Thyroid gland (tissue), 4 donors: ENCODE measurements at regions not wholly inside any gene's neighbourhood (a gene's known extent, or its start where the extent isn't known, plus 50 kb on each side); places are given as distances from the start of the nearest gene placed in this dataset.

Source experiments
- DNase-seq, 2 donors: peaks; one replicate each; pipeline ENCODE4 v3.0.0-alpha.2; 2019
- H3K27ac ChIP-seq, 3 donors: fragments of 200-600 bp; sonication (generic); 1 replicate in 2 of 3; 2 replicates in 1 of 3; pipeline ENCODE4 v1.5.1; 2016 to 2019; ENCODE audit warnings: mild to moderate bottlenecking in 1 of 3, moderate library complexity in 1 of 3
- H3K27me3 ChIP-seq: fragments of 200-600 bp; sonication (generic); one replicate; pipeline ENCODE4 v1.5.1; 2019
- H3K36me3 ChIP-seq, 2 donors: fragments of 200-600 bp; sonication (generic); one replicate each; pipeline ENCODE4 v1.5.1; 2016 to 2019
- H3K4me1 ChIP-seq, 2 donors: fragments of 200-600 bp; sonication (generic); one replicate each; pipeline ENCODE4 v1.5.1; 2017 to 2019
- H3K4me3 ChIP-seq, 3 donors: fragments of 200-600 bp; sonication (generic); replicated peaks in 1 of 3; 1 replicate in 2 of 3; 2 replicates in 1 of 3; pipeline ENCODE4 v1.5.1; 2016; ENCODE audit warnings: mild to moderate bottlenecking in 1 of 3
- H3K9me3 ChIP-seq: fragments of 200-600 bp; sonication (generic); one replicate; pipeline ENCODE4 v1.5.1; 2017
- CTCF ChIP-seq, 6 experiments: fragments of 200-600 bp in 3 of 6; fragments of 450-650 bp in 3 of 6; sonication (generic) in 3 of 6; IDR thresholded peaks; one replicate each; pipeline ENCODE4 v1.5.1; 2016 to 2019; ENCODE audit warnings: antibody characterized with exemption in 6 of 6, mild to moderate bottlenecking in 2 of 6, inconsistent platforms in 1 of 6, moderate library complexity in 1 of 6
- POLR2A ChIP-seq, 2 donors: fragments of 450-650 bp; IDR thresholded peaks; one replicate each; pipeline ENCODE4 v1.6.1; 2017; ENCODE audit warnings: antibody characterized with exemption in 2 of 2, mild to moderate bottlenecking in 2 of 2, moderate library complexity in 1 of 2
- WGBS, 2 donors: methylation state at CpG; one replicate each; pipeline ENCODE4 v1.1.5; 2017; 5-methylcytosine and 5-hydroxymethylcytosine counted together
- intact Hi-C: fragments of 100-400 bp; cut with DNase I; formaldehyde crosslinking; loops from one replicate; pipeline ENCODE4 v1.15.1; 2023

- DNase-seq, result no peak
- no peaks in the 10 kb centered on the region for H3K27me3 ChIP-seq
- TF ChIP-seq POLR2A (IDR thresholded peaks at IDR 0.05) (no peak), CTCF (IDR thresholded peaks at IDR 0.05) (no peak)
- no peak overlapping the region for H3K27ac ChIP-seq
- WGBS, 2 donors, result 69 to 76% methylated on average over 6 of the region's 6 CpGs
- intact Hi-C loops, result no loop called here
- H3K4me3 ChIP-seq, result no peak overlapping the region
- H3K9me3 ChIP-seq, result no peaks in the 10 kb centered on the region
- no peaks in the 10 kb centered on the region for H3K36me3 ChIP-seq
- H3K4me1 ChIP-seq, result peaks cover 0 to 9% of the 10 kb centered on the region in 2 donors
Measured at GRCh38 chr5:58016358-58016757, 443.5 kb downstream of the PLK2 start.

- WGBS, 2 donors, result 87 to 89% methylated on average over 3 of the region's 3 CpGs
- intact Hi-C loops, result no loop called here
- Histone ChIP-seq H3K4me3 (no peak overlapping the region), H3K36me3 (no peaks in the 10 kb centered on the region), H3K4me1 (peaks cover 0 to 9% of the 10 kb centered on the region in 2 donors), H3K27ac (no peak overlapping the region), H3K27me3 (no peaks in the 10 kb centered on the region), H3K9me3 (no peaks in the 10 kb centered on the region)
- DNase-seq, result no peak
- TF ChIP-seq CTCF (IDR thresholded peaks at IDR 0.05) (no peak), POLR2A (IDR thresholded peaks at IDR 0.05) (no peak)
Measured at GRCh38 chr5:58015175-58015574, 444.7 kb downstream of the PLK2 start.

GRCh38 chr5:58013542-58014258 lies 446.2 kb downstream of the PLK2 start:
- Histone ChIP-seq H3K4me3 (no peak overlapping the region), H3K4me1 (no peaks in the 10 kb centered on the region), H3K27me3 (no peaks in the 10 kb centered on the region), H3K36me3 (no peaks in the 10 kb centered on the region), H3K9me3 (no peaks in the 10 kb centered on the region), H3K27ac (no peak overlapping the region)
- 83 to 86% methylated on average over 9 of the region's 9 CpGs for WGBS, 2 donors
- intact Hi-C loops, result no loop called here
- DNase-seq, result no peak
- TF ChIP-seq CTCF (IDR thresholded peaks at IDR 0.05) (no peak), POLR2A (IDR thresholded peaks at IDR 0.05) (no peak)

GRCh38 chr5:58012801-58013315 lies 447.0 kb downstream of the PLK2 start:
- Histone ChIP-seq H3K4me3 (no peak overlapping the region), H3K27ac (no peak overlapping the region), H3K36me3 (no peaks in the 10 kb centered on the region), H3K9me3 (no peaks in the 10 kb centered on the region), H3K27me3 (no peaks in the 10 kb centered on the region), H3K4me1 (no peaks in the 10 kb centered on the region)
- intact Hi-C loops, result no loop called here
- no peak for TF ChIP-seq CTCF (IDR thresholded peaks at IDR 0.05)
- 90 to 92% methylated on average over 3 of the region's 3 CpGs for WGBS, 2 donors
- DNase-seq, result no peak

GRCh38 chr5:58012102-58012501 lies 447.8 kb downstream of the PLK2 start:
- Histone ChIP-seq H3K9me3 (no peaks in the 10 kb centered on the region), H3K4me1 (no peaks in the 10 kb centered on the region), H3K36me3 (no peaks in the 10 kb centered on the region), H3K4me3 (no peak overlapping the region), H3K27ac (no peak overlapping the region), H3K27me3 (no peaks in the 10 kb centered on the region)
- no peak for TF ChIP-seq POLR2A (IDR thresholded peaks at IDR 0.05)
- no peak for TF ChIP-seq CTCF (IDR thresholded peaks at IDR 0.05)
- intact Hi-C loops, result no loop called here
- WGBS, 2 donors, result 81 to 88% methylated on average over 1 of the region's 1 CpG
- DNase-seq, result no peak
